Vagina (tissue), 2 donors: ENCODE measurements at regions not wholly inside any gene's neighbourhood (a gene's known extent, or its start where the extent isn't known, plus 50 kb on each side); places are given as distances from the start of the nearest gene placed in this dataset.

Experiments
- CTCF ChIP-seq, 3 experiments: fragments of 450-650 bp in 2 of 3; fragments of 200-600 bp in 1 of 3; sonication (generic) in 1 of 3; IDR thresholded peaks; one replicate each; pipeline ENCODE4 v1.5.1; 2017 to 2019; ENCODE audit warnings: antibody characterized with exemption in 3 of 3, mild to moderate bottlenecking in 2 of 3, moderate library complexity in 2 of 3
- POLR2A ChIP-seq, 2 donors: fragments of 450-650 bp; IDR thresholded peaks; one replicate each; pipeline ENCODE4 v1.6.1; 2017; ENCODE audit warnings: antibody characterized with exemption in 2 of 2, mild to moderate bottlenecking in 2 of 2, moderate library complexity in 2 of 2
- POLR2AphosphoS5 ChIP-seq, 2 donors: sonication (generic); formaldehyde crosslinking; IDR thresholded peaks; one replicate each; pipeline ENCODE4 v1.9.0; 2017; ENCODE audit warnings: antibody characterized with exemption in 2 of 2, mild to moderate bottlenecking in 2 of 2, low read depth in 1 of 2; ENCODE audit not compliant: insufficient read depth in 1 of 2

- TF ChIP-seq CTCF (IDR thresholded peaks at IDR 0.05) (no peak), POLR2AphosphoS5 (IDR thresholded peaks at IDR 0.05; ENCODE audit: insufficient read depth in 1 of 2, low read depth in 1 of 2) (no peak), POLR2A (IDR thresholded peaks at IDR 0.05) (no peak)
Measured at GRCh38 chr7:51693258-51693657, 376.6 kb upstream of the COBL start.
